ENCODE measurements at regions not wholly inside any gene's neighbourhood (a gene's known extent, or its start where the extent isn't known, plus 50 kb on each side); places are given as distances from the start of the nearest gene placed in this dataset.

DNA sequence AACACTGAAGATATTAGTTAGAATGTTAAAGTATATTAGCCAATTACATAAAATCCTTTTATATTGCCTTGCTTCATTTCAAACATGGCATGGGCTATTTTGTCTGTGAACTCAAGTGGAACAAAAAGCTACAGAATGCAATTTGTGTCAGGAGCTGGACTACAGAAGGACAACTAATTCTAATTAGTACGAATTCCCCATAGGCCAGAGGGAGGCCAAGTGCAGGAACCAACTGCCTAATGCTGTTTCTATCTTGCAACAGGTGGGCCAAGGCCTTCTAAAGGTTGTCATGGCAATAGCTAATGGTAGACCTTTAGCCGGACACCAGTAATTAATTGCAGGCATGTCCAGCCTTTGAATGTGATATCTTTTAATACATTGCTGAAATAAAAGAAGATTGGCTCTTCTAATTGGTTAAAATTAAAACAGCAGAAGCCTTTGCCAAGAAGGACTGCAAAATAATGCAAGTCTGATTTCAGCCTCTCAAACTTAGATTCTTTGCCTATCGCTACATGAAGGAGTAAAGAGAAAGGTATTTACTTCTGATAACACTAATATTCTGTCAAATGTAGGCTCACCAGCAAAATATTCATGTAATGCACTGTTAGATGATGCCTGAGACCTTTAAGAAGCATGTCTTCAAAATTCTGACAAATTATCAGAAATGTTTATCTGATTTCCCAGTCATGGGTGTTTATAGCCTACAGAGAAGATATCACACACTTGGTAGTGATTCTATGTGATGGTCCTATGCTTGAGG, 232.1 kb downstream of the LMO4 start:
- DNase-seq (ENCODE audit: low spot score): no peak

DNA sequence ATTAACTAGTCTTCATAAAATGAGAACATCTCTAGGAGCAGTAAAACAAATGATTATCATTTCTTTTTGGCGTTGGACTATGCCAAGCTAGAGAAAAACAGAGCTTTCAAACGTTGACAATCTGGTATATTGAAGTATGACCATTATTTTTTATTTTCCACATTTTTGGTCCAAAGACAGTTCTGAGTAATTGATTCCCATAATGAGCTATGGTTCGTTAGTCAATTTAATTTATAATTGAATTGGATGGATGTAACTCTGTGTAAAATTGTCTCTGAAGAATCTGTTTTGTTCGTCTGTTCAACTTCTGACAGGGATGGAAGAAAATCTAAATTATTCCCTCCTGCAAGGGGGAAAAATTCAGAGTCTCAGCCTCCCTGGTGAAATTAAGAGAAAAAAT, 234.5 kb downstream of the LMO4 start:
- DNase-seq (ENCODE audit: low spot score): no peak

DNA sequence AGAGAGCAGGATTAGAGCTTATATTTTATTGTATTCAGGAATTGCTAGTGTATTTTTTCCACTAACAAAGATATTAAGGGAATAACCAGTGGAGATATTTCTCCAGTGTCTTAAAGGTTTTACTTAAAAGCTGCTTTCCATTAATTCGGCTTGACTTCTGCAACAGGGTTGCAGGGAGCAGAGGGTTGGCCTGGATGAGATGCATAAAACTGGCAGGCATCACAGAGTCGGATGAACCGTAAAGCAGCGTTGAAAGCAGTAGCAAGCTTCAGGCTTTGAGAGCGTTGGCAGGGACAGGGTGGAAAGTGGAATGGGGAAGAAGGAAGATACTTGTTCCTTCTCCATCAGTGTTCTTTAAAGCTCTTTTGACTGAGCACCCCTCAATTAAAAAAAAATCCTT, 237.2 kb downstream of the LMO4 start:
- DNase-seq (ENCODE audit: low spot score): no peak

GRCh38 chr1:87568005-87568404, 239.3 kb downstream of the LMO4 start:
- no peak for DNase-seq (ENCODE audit: low spot score)

- no peak for DNase-seq (ENCODE audit: low spot score)
These were observed 240.2 kb downstream of the LMO4 start for GRCh38 chr1:87568911-87569310.

DNA sequence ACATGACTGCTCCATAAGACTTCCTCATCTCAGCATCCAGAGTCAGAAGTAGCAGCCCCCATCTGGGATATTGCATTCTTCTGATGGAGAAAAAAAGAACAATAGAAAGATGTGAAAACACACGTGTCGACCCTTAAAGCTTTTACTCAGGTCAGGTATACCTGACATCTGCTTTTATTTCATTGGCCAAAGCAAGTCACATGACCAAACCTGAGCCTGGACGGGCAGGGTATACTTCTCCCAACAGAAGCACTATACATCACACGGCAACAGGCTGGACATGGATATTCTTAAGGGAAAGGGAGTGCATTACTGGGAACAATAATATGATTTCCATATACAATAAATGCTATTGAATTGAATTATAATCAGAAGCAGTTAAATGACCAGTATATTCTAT, 243.3 kb downstream of the LMO4 start:
- DNase-seq (ENCODE audit: low spot score): no peak

GRCh38 chr1:87572891-87573290, 244.2 kb downstream of the LMO4 start:
- no peak for DNase-seq (ENCODE audit: low spot score)

- no peak for DNase-seq (ENCODE audit: low spot score)
These were observed 246.8 kb downstream of the LMO4 start for GRCh38 chr1:87575528-87575927.

GRCh38 chr1:87578464-87578863, 249.8 kb downstream of the LMO4 start:
- no peak for DNase-seq (ENCODE audit: low spot score)

GRCh38 chr1:87583459-87583858, 254.8 kb downstream of the LMO4 start:
- no peak for DNase-seq (ENCODE audit: low spot score)

- no peak for DNase-seq (ENCODE audit: low spot score)
These were observed 255.9 kb downstream of the LMO4 start for GRCh38 chr1:87584586-87584985.

GRCh38 chr1:87586501-87586900, 257.8 kb downstream of the LMO4 start:
- no peak for DNase-seq (ENCODE audit: low spot score)

DNA sequence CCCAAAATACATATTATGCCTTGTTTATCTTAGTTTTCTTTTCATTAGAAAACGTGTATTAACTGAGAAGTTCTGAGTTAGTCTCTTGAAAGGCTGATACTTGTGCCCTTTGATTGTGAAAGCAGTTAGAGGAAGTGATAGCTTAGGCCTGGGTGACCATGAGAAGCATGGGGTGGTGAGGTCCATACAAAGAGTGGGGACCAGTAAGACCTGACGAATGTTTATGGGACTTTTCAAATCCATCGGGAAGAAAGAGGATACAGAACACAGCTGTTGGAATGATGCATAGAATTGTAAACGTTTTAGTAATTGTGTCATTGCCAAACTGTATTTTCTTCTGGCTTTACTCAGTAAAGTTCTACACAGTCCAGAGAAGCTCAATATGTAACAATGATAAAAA, 259.8 kb downstream of the LMO4 start:
- no peak for DNase-seq (ENCODE audit: low spot score)

GRCh38 chr1:87591492-87591891, 262.8 kb downstream of the LMO4 start:
- DNase-seq (ENCODE audit: low spot score): no peak

- no peak for DNase-seq (ENCODE audit: low spot score)
These were observed 263.5 kb downstream of the LMO4 start for GRCh38 chr1:87592156-87592555.

- no peak for DNase-seq (ENCODE audit: low spot score)
These were observed 266.2 kb downstream of the LMO4 start for GRCh38 chr1:87594736-87595383.

DNA sequence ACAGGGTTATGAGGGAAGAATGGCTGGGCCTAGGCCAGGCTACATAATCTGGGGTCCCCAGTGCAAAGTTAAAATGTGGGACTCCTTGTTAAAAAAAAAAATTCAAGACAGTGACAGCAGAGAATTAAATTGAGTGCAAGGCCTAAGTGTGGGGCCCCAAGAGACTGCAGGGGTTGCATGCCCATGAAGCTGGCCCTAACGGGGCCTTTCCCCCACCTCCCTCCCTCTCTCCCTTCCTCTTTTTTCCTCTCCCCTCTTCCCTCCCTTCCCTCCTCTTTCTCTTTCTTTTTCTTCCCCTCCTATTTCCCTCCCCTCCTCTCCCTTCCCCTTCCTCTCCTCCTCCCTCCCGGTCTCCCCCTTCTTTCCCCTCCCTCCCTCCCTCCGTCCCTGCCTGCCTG, 266.7 kb downstream of the LMO4 start:
- DNase-seq (ENCODE audit: low spot score): no peak

GRCh38 chr1:87598429-87598828, 269.7 kb downstream of the LMO4 start:
- DNase-seq (ENCODE audit: low spot score): no peak

- DNase-seq (ENCODE audit: low spot score): no peak
These were observed 270.9 kb downstream of the LMO4 start for GRCh38 chr1:87599569-87599968.

DNA sequence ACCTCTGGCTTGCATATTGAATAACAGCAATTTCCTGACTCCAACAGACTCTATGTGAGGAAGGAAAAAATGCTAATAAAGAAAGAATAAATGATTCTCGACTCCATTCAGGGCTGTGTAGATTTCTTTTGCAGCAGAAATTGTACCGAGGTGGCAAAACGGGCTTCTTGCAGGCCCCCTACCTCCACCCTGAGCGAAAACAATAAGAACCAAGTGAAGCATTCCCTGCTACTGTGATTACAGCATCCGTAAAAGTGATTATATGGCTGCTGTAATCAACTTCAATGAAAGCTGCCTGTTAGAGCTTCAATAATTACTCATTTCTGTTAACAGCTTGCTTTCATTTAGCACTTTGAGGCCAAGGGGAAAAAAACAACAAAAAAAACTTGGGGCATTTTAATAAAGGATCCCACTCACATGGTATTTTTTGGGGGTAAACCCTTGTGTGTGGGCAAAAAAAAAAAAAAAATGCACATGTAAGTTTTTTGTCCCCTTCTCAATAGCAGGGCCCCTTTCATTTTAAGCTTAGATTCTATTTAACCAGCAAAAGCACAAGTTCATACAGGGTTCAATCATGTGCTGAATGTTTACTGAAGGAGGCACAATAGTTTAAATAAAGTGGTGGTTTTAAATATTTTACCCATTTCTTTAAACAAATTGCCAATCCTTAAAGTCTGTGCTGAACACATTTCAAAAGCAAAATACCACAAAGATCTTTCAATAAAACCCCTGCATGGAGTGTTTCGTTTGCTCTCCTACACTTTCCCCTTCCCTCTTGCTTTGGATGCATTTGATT, 271.6 kb downstream of the LMO4 start:
- DNase-seq (ENCODE audit: low spot score): no peak

- no peak for DNase-seq (ENCODE audit: low spot score)
These were observed 272.2 kb downstream of the LMO4 start for GRCh38 chr1:87600854-87601253.

DNA sequence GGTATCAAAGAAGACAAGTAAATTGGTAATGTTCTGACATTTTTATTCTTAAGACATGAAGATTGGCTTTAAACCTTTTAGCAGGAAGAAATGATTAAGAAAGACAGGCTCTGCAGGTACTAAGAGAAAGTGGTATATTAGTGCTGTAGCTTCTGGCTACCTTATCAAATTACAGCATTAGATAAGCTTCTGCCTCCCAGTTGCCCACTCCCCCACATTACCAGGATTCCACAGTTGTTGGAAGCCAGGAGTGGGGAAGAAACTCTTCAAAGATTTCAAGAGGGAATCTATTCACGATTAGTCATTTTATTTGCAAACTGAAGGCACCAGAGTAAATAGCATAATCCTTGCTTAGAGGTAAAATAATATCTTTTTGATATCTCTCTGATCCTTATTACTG, 274.9 kb downstream of the LMO4 start:
- DNase-seq (ENCODE audit: low spot score): no peak

- DNase-seq (ENCODE audit: low spot score): no peak
These were observed 284.3 kb downstream of the LMO4 start for GRCh38 chr1:87612956-87613355.

Data from mucosa of gallbladder (tissue), 1 donor.